Erythroblast (primary cell): ENCODE measurements at regions not wholly inside any gene's neighbourhood (a gene's known extent, or its start where the extent isn't known, plus 50 kb on each side); places are given as distances from the start of the nearest gene placed in this dataset.

Experiments
- GATA1 ChIP-seq: IDR thresholded peaks from 2 replicates; pipeline ENCODE4 v1.6.1; 2011; ENCODE audit warnings: low read depth, mild to moderate bottlenecking, control low read depth, low read length, moderate library complexity
- POLR2A ChIP-seq: IDR thresholded peaks from 2 replicates; pipeline ENCODE4 v1.6.1; 2011; ENCODE audit warnings: mild to moderate bottlenecking, low read length

- TF ChIP-seq POLR2A (no peak), GATA1 (no peak)
These were observed 478.5 kb downstream of the TRIB2 start for GRCh38 chr2:13195270-13195669.
